ENCODE measurements at regions not wholly inside any gene's neighbourhood (a gene's known extent, or its start where the extent isn't known, plus 50 kb on each side); places are given as distances from the start of the nearest gene placed in this dataset.

DNA sequence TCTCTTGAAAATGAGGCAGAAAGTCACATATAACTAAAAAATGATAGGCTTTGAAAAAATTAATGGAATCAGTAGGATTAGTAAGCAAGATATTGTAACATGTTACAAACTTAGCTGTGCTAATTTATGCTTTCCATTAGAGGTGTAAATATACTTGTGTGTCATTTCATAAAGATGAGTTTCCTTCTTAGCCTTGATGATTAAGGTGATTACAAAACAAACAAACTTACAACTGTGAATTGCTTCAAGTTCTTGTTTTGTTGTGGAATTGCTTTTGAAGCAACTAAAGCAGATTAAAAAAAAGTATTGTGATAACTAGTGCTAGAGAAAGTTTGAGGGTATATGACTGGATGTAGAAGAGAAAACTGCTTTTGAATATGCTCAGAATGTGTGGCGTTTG, 87.9 kb downstream of the DIPK2A start:
- DNase-seq (ENCODE audit: low read depth, low spot score): no peak
- in situ Hi-C loops (cut with HindIII; ENCODE audit: low pct_unique_long_range_greater_than_20kb, low sequenced_read_pairs): no loop called here

DNA sequence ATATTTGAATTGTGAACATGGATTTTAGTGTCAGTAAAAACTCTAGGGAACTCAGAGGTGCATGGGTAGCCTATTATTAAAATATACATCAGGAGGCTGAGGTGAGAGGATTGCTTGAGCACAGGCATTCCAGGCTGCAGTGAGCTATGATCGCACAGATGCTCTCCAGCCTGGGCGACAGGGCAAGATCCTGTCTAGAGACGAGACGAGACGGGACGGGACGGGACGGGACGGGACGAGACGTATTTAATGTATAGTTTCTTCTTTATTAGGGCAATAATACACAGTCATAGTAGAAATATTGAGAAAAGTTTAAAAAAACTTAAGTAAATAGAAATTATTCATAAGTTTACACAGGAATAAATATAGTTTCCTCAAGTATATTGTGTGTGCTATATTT, 89.3 kb downstream of the DIPK2A start:
- no peak for DNase-seq (ENCODE audit: low read depth, low spot score)

DNA sequence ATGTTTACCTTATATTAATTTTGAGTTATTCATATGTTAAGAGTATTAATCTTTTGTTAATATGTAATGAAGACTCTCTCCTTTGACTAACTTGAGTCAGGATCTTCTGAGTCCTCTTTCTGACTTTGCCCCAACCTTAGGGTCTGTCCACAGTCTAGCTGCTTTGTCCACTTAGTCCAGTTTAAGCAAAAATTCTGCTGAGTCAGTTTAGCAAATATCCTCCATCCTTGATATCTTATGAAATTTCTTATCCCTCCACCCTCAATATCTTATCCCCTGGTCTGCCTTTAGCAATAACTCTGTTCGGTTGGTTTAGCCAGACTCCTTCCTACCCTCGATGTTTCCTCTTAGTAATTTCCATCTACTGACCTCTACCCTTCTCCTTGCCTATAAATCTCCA, 91.7 kb downstream of the DIPK2A start:
- in situ Hi-C loops (cut with HindIII; ENCODE audit: low pct_unique_long_range_greater_than_20kb, low sequenced_read_pairs): no loop called here
- DNase-seq (ENCODE audit: low read depth, low spot score): no peak

More for the DNA sequence above, 89.3 kb downstream of the DIPK2A start:
- in situ Hi-C loops (cut with HindIII; ENCODE audit: low pct_unique_long_range_greater_than_20kb, low sequenced_read_pairs): no loop called here

DNA sequence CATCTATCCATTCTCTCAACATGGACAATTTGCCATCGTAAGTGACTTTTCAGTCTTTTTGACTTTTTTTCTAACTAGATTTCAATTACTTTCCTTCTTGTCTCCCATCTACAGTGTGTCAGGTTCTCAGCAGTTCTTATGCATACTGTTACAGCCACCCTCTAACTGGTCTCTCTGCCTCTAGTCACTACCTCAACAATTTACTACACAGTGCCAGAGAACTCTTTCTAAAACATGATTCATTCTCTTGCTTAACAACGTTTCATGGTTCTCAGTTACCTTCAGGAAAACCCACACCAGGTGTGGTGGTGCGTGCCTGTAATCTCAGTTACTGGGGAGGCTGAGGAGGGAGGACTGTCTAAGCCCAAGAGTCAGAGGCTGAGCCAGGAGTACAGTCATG, 95.4 kb downstream of the DIPK2A start:
- no peak for DNase-seq (ENCODE audit: low read depth, low spot score)
- in situ Hi-C loops (cut with HindIII; ENCODE audit: low pct_unique_long_range_greater_than_20kb, low sequenced_read_pairs): no loop called here

DNA sequence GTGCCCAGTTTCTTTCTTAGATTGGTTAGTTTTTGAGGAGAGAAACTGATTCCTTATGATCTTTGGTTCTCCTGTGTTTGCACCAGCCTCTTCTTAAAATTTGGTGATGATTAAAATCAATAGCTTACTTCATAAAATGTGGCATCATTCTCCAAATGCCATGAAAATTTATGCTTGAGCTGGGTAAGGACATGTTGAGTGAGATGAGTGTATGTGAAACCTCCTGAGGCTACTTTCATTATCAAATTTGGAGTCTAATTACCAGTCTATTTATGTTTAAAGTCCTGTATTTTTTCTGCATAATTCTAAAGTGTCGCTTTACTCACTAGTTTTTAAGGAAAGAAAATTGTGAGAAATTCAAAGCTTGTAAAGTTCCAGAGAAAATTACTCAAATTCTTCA, 102.1 kb downstream of the DIPK2A start:
- in situ Hi-C loops (cut with HindIII; ENCODE audit: low pct_unique_long_range_greater_than_20kb, low sequenced_read_pairs): no loop called here
- DNase-seq (ENCODE audit: low read depth, low spot score): no peak

DNA sequence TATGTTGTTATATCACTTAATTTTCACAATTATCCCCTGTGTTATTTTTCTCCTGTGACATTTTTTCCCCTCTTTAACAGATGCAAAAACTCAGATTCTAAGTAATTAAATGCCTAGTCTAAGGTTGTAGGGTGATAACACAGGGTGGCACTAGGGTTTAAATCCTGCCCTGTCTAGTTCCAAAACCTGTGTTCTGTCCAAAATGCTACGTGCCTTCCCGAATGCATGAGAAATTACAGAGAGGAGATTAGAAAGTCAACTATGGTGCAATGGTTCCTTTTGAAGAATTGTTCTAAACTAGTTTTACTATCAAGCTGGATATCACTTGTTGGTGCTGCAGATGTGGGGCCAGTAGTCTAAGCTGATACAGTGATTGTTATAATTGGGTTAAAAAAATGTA, 108.0 kb downstream of the DIPK2A start:
- in situ Hi-C loops (cut with HindIII; ENCODE audit: low pct_unique_long_range_greater_than_20kb, low sequenced_read_pairs): no loop called here
- no peak for DNase-seq (ENCODE audit: low read depth, low spot score)

DNA sequence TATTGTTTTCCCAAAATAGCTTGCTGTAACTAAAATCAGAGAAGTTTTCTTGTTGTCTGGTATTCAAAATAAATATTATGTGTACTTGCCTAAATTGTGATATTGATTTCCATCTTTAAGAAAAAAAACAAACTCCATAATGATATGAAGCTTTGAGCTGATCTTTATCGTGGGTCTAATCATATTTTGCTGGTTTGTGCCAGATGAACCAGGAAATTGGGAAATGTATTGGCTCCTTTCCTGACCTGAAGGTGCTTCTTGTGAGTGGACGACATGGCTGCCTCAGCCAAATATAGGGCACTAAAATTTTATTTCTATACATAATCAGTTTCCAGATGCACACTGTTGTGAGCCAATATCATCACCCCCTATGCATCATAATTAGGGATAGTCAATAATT, 113.3 kb downstream of the DIPK2A start:
- in situ Hi-C loops (cut with HindIII; ENCODE audit: low pct_unique_long_range_greater_than_20kb, low sequenced_read_pairs): no loop called here
- no peak for DNase-seq (ENCODE audit: low read depth, low spot score)

DNA sequence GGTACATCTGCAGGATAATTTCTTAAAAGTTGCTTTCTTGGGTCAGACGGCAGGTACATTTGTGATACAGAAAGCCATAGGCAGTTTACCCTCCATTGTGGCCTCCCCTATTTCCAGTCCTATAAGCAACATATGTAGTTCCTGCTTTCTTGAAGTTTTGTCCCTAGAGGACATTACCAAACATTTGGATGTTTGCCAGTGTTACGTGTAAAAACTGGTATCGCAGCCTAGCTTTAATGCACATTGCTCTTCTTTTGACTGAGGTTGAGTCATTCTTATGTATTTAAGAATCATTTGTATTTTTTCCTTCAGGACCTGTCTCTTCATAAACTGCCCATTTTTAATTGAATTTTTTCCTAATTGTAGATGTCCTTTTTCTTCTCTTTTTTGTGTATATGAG, 114.3 kb downstream of the DIPK2A start:
- DNase-seq (ENCODE audit: low read depth, low spot score): peak; percentile 23
- in situ Hi-C loops (cut with HindIII; ENCODE audit: low pct_unique_long_range_greater_than_20kb, low sequenced_read_pairs): no loop called here

DNA sequence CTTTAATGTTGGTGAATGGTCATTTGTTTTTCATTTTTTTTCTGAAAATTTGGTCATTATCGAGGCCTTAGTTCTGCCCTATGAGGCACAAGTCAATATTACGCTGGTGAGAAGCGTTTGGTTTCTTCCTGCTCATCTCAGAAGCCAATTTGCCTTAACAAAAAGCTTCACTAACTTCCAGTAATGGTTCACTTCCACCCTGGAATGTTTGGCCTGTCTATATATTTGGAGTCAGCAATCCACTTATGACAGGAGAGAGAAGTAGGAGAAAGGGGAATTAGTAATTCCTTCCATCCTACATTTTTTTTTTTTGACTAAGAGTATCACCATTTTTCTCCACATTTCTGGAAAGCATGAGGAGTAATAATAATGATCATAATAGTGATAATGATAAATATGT, 124.4 kb downstream of the DIPK2A start:
- no peak for DNase-seq (ENCODE audit: low read depth, low spot score)
- in situ Hi-C loops (cut with HindIII; ENCODE audit: low pct_unique_long_range_greater_than_20kb, low sequenced_read_pairs): no loop called here

DNA sequence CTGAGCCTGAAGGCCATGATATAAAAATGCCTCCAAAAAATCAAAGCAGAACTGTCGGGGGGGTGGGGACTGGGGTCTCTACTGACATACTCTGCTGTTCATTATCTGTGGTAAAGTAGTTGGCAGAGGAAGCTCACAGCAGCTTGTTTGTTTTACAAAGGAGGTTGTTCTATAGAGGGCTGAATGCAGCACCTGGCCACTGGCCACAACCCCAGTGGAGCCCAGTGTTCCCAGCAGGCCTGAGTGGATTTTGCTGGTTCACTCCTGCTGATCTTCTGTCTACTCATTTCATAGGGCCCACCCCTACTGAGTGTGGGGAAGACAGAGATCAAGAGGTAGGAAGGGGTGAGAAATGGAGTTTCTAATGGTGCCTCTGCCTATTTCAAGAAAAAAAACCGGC, 125.5 kb downstream of the DIPK2A start:
- in situ Hi-C loops (cut with HindIII; ENCODE audit: low pct_unique_long_range_greater_than_20kb, low sequenced_read_pairs): no loop called here

DNA sequence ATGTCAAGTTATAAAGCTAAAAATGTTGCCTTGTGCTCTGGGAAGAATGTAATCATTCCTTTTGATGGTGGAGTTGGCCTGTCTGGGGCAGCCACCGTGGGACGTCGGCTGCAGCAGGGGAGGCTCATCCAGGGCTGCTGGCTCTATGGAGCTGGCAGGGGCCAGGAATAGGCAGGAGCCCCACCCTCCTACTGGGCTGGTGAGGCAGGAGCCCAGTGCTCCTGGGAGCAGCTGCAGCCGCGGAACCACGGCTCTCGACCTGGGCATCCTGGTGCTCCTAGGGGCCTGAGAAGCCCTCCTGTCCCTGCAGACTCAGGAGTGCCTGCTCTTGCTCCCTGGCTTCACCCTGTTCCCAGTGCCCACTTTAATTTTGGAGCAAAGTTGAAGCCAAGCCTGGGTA, 127.1 kb downstream of the DIPK2A start:
- in situ Hi-C loops (cut with HindIII; ENCODE audit: low pct_unique_long_range_greater_than_20kb, low sequenced_read_pairs): no loop called here
- no peak for DNase-seq (ENCODE audit: low read depth, low spot score)

More for the DNA sequence above, 125.5 kb downstream of the DIPK2A start:
- DNase-seq (ENCODE audit: low read depth, low spot score): no peak

DNA sequence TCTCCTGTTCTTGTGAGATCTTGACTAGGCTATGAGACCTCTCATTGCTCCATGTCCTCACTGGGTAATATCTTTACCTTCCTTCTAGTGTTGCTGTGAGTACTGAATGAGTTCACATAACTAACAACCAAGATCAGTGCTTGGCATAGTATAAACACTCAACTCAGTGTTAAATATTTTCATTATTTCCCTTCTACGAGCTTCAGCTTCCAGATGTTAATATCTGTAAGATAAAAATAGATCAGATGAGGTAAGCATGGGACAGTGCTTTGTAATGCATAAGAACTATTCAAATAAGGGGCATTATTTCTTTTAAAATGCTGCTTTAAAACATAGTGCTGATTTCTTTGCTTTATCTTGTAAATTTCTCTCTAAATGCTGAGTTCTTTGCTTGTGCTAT, 130.8 kb downstream of the DIPK2A start:
- DNase-seq (ENCODE audit: low read depth, low spot score): no peak
- in situ Hi-C loops (cut with HindIII; ENCODE audit: low pct_unique_long_range_greater_than_20kb, low sequenced_read_pairs): no loop called here

DNA sequence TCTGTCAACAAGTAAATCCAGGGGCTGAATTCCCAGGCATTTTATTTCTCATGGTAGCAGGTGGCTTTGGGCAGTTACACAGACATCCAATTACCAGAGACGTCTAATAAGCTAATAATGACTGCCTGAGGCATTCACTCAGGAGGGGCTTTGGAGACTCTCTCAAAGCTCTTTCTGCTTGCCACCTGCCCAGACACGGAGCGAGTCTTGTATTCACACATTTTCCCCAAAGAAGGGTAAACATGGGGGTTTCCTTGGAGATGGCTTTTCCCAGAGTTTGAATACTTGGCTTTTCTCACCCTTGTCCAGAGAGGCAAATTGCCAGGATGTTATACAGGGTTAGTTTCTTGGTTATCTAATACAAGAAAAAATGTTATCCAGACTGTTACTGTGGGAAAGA, 132.6 kb downstream of the DIPK2A start:
- DNase-seq (ENCODE audit: low read depth, low spot score): no peak
- in situ Hi-C loops (cut with HindIII; ENCODE audit: low pct_unique_long_range_greater_than_20kb, low sequenced_read_pairs): no loop called here

DNA sequence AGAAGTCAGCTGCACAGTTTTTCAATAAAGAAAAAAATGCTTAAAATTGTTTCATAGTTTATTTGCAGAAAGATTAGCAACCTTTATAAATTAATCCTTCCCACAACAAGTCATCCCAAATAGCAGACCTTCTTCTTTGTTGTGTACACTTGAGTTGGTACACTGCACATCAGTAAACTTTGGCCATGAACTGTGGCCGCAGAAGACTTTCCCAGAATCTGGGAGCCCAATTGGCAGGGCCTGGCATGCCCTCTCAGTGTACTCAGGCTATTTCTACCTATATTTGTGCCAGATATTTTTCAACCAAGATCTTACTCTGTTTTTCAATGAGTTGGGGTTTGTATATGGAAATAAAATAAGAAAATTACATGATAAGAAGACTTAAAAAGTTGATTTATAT, 133.1 kb downstream of the DIPK2A start:
- DNase-seq (ENCODE audit: low read depth, low spot score): no peak
- in situ Hi-C loops (cut with HindIII; ENCODE audit: low pct_unique_long_range_greater_than_20kb, low sequenced_read_pairs): no loop called here

DNA sequence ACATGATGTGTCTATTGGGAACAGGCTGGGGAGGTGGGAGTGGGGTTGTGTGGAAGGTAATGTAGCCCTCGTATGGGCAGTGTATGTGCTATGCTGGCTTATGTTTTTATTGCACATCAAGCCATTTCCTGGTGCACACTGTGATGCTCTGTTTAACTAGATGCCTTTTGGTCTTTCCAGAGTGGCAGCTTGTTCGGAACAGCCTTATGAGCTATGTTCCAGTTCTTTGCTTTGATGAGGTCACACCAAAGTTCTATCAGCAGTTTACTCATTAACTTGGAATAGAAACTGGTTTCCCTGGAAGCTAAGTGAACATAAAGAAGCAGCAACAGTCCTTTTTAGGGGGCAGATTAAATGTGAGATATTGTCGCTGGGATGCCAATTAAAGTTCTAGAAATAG, 133.9 kb downstream of the DIPK2A start:
- no peak for DNase-seq (ENCODE audit: low read depth, low spot score)
- in situ Hi-C loops (cut with HindIII; ENCODE audit: low pct_unique_long_range_greater_than_20kb, low sequenced_read_pairs): no loop called here

DNA sequence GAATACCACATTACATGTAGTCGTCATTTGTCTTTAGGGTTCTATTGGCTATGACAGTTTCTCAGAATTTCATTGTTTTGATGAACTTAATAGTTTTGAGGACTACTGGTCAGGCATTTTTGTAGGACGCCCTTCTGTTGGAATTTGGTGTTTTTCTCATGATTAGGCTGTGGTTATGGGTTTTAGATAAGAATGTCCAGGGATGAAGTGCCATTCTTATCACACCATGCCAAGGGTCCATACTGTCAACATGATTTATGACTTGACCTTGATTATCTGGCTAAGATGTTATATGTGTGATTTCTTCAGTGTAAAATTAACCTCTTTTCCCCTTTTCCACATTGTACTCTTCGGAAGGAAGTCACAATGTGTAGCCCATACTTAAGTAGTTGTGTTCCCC, 135.3 kb downstream of the DIPK2A start:
- DNase-seq (ENCODE audit: low read depth, low spot score): no peak
- in situ Hi-C loops (cut with HindIII; ENCODE audit: low pct_unique_long_range_greater_than_20kb, low sequenced_read_pairs): no loop called here

DNA sequence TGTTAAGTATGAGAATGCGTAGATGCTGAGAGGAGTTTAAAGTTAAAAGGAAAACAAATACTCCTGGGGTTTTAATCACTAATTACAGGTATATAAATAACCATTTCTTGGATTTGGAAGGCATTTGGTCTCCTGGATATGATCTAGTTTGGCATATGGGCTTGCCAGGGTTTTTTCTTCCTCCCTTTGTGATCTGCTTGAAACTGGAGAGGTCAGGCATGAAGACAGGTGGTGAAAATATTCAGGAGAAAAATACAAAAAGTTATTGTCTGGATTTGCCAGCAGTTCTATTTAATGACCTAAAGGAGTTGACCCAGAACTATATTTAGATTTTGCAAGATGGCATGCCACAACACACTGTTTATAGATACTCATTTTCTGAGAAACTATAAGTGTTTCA, 136.3 kb downstream of the DIPK2A start:
- DNase-seq (ENCODE audit: low read depth, low spot score): no peak

DNA sequence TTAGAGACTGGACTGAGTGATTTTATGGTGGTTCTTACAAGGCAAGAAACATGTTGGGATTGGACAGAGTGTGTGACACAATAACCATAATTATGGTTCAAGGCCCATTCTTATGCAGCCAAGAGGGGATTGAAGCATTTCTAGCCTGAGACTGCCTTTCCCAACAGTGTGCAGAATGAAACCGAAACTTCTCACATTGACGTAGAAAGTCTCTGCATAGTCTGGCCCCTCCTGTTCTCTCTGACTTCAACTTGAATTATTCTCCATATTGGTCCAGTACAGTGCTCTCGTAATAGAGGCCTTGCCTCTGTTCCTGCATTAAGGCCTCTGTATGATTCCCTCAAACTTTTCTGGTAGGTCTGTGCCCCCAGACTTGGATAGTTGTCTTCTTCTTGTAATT, 138.3 kb downstream of the DIPK2A start:
- peak; percentile 65 for DNase-seq (ENCODE audit: low read depth, low spot score)
- in situ Hi-C loops (cut with HindIII; ENCODE audit: low pct_unique_long_range_greater_than_20kb, low sequenced_read_pairs): no loop called here

More for the DNA sequence above, 136.3 kb downstream of the DIPK2A start:
- in situ Hi-C loops (cut with HindIII; ENCODE audit: low pct_unique_long_range_greater_than_20kb, low sequenced_read_pairs): no loop called here

DNA sequence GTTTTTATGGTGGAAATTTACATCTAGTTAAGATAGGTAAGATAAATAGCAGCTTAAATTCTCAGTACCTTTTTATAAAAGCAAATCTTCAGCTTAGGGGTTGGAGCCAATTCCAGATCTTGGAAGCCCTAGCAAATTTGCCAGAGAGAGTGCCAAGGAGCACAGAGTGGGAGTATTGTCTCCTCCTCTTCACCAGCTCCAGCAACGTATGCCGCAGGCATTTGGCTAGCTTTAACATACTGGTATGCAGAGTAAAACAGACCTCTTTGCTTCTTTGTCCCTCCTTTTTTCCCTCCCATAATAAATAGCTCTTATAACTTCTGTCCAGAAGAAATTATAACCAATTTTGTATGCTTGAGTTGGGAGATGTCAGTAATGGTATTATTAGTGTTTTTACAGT, 140.4 kb downstream of the DIPK2A start:
- DNase-seq (ENCODE audit: low read depth, low spot score): peak; percentile 58
- in situ Hi-C loops (cut with HindIII; ENCODE audit: low pct_unique_long_range_greater_than_20kb, low sequenced_read_pairs): no loop called here

DNA sequence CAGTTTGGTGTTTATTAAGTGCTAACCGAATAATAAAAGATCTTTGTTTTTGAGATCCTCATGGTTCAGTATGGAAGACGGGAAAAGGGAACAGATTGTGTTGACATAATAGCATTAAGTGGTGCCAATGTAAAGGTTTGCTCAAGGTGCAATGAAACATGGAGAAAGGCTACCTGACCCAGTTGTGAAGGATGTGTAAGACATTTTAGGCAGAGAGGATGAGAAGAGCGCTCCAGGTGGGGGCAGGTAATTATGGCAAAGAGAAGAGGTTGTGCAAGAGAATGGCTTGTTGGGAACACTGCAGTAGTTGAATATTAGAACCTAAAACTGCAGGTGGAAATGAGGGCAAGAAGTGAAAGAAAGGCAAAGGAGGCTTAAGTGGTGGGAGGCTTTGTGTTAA, 140.8 kb downstream of the DIPK2A start:
- in situ Hi-C loops (cut with HindIII; ENCODE audit: low pct_unique_long_range_greater_than_20kb, low sequenced_read_pairs): no loop called here

More for the DNA sequence above, 140.8 kb downstream of the DIPK2A start:
- no peak for DNase-seq (ENCODE audit: low read depth, low spot score)
